C4-2B (cell line): ENCODE measurements at regions not wholly inside any gene's neighbourhood (a gene's known extent, or its start where the extent isn't known, plus 50 kb on each side); places are given as distances from the start of the nearest gene placed in this dataset.

Experiments used
- ZFX ChIP-seq: fragments of 450-650 bp; IDR thresholded peaks from 2 replicates; pipeline ENCODE4 v1.6.1; 2017
- TF ChIP-seq, protein P1 (sequence below): fragments of 450-650 bp; conservative IDR thresholded peaks from 2 replicates; pipeline ENCODE4 v1.5.1; 2017; ENCODE audit warnings: mild to moderate bottlenecking

- TF ChIP-seq, protein P1, sequence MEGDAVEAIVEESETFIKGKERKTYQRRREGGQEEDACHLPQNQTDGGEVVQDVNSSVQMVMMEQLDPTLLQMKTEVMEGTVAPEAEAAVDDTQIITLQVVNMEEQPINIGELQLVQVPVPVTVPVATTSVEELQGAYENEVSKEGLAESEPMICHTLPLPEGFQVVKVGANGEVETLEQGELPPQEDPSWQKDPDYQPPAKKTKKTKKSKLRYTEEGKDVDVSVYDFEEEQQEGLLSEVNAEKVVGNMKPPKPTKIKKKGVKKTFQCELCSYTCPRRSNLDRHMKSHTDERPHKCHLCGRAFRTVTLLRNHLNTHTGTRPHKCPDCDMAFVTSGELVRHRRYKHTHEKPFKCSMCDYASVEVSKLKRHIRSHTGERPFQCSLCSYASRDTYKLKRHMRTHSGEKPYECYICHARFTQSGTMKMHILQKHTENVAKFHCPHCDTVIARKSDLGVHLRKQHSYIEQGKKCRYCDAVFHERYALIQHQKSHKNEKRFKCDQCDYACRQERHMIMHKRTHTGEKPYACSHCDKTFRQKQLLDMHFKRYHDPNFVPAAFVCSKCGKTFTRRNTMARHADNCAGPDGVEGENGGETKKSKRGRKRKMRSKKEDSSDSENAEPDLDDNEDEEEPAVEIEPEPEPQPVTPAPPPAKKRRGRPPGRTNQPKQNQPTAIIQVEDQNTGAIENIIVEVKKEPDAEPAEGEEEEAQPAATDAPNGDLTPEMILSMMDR: no peak
- no peak for TF ChIP-seq ZFX
These were observed 64.9 kb upstream of the HSPB3 start for GRCh38 chr5:54390539-54391031.
